ENCODE measurements at regions not wholly inside any gene's neighbourhood (a gene's known extent, or its start where the extent isn't known, plus 50 kb on each side); places are given as distances from the start of the nearest gene placed in this dataset.

GRCh38 chr17:54814371-54814770 is 86.3 kb upstream of the TOM1L1 start:
- no peak overlapping the region for H3K27ac ChIP-seq
- WGBS, 2 donors: 58 to 76% methylated on average over 3 of the region's 3 CpGs
- H3K4me3 ChIP-seq: no peak overlapping the region
- no peaks in the 10 kb centered on the region for H3K27me3 ChIP-seq
- H3K36me3 ChIP-seq: no peaks in the 10 kb centered on the region
- H3K9me3 ChIP-seq: no peaks in the 10 kb centered on the region
- no peaks in the 10 kb centered on the region for H3K4me1 ChIP-seq
- no peak for DNase-seq
- TF ChIP-seq CTCF (IDR thresholded peaks at IDR 0.05) (no peak), EP300 (IDR thresholded peaks at IDR 0.05) (no peak), POLR2A (IDR thresholded peaks at IDR 0.05) (no peak), POLR2AphosphoS5 (IDR thresholded peaks at IDR 0.05) (no peak)
- intact Hi-C loops (cut with DNase I): no loop called here

- no peaks in the 10 kb centered on the region for H3K4me1 ChIP-seq
- no peak overlapping the region for H3K27ac ChIP-seq
- H3K9me3 ChIP-seq: no peaks in the 10 kb centered on the region
- WGBS, 2 donors: 32 to 50% methylated on average over 3 of the region's 3 CpGs
- intact Hi-C loops (cut with DNase I): no loop called here
- TF ChIP-seq CTCF (IDR thresholded peaks at IDR 0.05) (no peak), EP300 (IDR thresholded peaks at IDR 0.05) (no peak), POLR2AphosphoS5 (IDR thresholded peaks at IDR 0.05) (no peak), POLR2A (IDR thresholded peaks at IDR 0.05) (no peak)
- no peaks in the 10 kb centered on the region for H3K27me3 ChIP-seq
- H3K36me3 ChIP-seq: no peaks in the 10 kb centered on the region
- no peak for DNase-seq
- H3K4me3 ChIP-seq: no peak overlapping the region
Measured at GRCh38 chr17:54834086-54834485, 66.6 kb upstream of the TOM1L1 start.

GRCh38 chr17:54835015-54835414 is 65.6 kb upstream of the TOM1L1 start:
- no peaks in the 10 kb centered on the region for H3K9me3 ChIP-seq
- H3K27ac ChIP-seq: no peak overlapping the region
- no peaks in the 10 kb centered on the region for H3K4me1 ChIP-seq
- 76 to 77% methylated on average over 2 of the region's 2 CpGs for whole genome bisulfite sequencing, 2 donors
- no peak overlapping the region for H3K4me3 ChIP-seq
- no peak for DNase-seq
- no peaks in the 10 kb centered on the region for H3K27me3 ChIP-seq
- TF ChIP-seq EP300 (IDR thresholded peaks at IDR 0.05) (no peak), CTCF (IDR thresholded peaks at IDR 0.05) (no peak), POLR2A (IDR thresholded peaks at IDR 0.05) (no peak), POLR2AphosphoS5 (IDR thresholded peaks at IDR 0.05) (no peak)
- intact Hi-C loops (cut with DNase I): no loop called here
- H3K36me3 ChIP-seq: no peaks in the 10 kb centered on the region

GRCh38 chr17:54836723-54837462 is 63.8 kb upstream of the TOM1L1 start:
- no peaks in the 10 kb centered on the region for H3K27me3 ChIP-seq
- H3K27ac ChIP-seq: no peak overlapping the region
- intact Hi-C loops (cut with DNase I): no loop called here
- no peak overlapping the region for H3K4me3 ChIP-seq
- DNase-seq: no peak
- H3K36me3 ChIP-seq: no peaks in the 10 kb centered on the region
- no peak for TF ChIP-seq POLR2A (IDR thresholded peaks at IDR 0.05)
- TF ChIP-seq EP300 (IDR thresholded peaks at IDR 0.05): no peak
- no peak for TF ChIP-seq CTCF (IDR thresholded peaks at IDR 0.05)
- no peak for TF ChIP-seq POLR2AphosphoS5 (IDR thresholded peaks at IDR 0.05)
- 79 to 86% methylated on average over 11 of the region's 11 CpGs for WGBS, 2 donors
- H3K4me1 ChIP-seq: no peaks in the 10 kb centered on the region
- H3K9me3 ChIP-seq: no peaks in the 10 kb centered on the region
